ENCODE measurements at regions not wholly inside any gene's neighbourhood (a gene's known extent, or its start where the extent isn't known, plus 50 kb on each side); places are given as distances from the start of the nearest gene placed in this dataset.

DNA sequence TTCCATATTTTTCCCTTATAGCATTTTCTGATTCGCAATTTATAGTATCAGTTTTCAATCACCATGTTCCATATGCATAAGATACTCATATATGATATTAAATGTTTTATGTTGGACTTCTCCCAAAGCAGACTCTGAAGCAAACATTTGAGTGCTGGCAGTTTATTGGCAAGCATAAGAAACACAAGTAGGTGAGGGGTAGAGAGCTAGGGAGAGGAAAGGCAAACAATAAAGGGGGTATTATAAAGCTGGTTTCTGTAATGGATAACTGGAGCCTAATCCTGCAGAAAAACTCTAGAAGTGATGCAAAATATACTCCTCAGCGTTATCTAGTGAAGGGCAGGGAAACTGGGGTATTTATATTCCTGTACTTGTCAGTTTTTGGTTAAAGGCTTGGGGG is 491.5 kb upstream of the TGFBR2 start:
- no peak for DNase-seq (ENCODE audit: low read depth)

DNA sequence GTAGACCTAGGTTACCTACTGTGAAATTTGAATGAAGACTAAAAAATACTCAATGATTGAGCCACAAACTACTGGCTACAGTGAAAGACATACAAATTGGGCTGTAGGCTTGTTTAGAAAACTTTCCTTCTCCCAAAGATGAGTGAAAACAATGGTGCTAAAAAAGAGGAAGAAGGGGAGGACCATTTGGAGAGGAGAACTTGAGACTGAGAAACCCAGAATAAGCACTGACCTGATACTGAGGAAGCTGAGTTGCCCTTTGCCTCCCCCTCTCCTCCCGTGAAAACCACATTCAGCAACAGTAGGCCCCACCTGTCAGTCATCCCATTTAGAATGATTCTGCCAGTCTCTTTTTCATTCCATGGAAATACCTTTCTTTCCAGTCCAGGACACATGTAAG is 484.0 kb upstream of the TGFBR2 start:
- DNase-seq (ENCODE audit: low read depth) = no peak

DNA sequence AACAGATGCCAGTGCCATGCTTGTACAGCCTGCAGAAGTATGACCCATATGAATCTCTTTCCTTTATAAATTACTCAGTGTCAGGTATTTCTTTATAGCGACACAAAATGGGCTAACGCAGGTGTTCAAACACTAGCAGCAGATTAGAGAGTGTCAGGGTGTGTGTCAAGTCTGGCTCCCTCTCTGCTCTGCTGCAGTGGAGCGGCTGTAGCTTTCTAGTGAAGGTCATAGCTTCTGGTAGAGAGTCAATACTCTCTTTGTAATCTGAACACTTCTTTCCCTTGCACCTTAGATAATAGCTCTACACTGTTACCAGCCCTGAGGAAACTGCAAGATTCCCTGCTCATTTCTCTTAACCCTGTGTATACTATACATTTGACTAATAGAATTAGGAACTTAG is 483.2 kb upstream of the TGFBR2 start:
- DNase-seq (ENCODE audit: low read depth) = no peak

DNA sequence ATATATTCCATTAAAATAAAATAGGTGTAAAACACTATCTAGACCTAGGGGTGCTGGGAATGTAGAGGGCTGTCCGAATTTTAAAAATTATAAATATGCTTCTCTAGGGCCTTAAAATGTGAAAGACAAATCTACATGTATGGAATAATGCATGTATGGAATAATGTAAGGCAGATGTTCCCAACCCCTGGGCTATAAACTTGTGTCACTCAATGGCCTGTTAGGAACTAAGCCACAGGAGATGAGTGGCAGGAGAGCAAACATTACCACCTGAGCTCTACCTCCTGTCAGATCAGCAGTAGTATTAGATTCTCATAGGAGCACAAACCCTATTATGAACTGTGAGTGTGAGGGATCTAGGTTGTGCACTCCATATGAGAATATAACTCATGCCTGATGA is 482.6 kb upstream of the TGFBR2 start:
- no peak for DNase-seq (ENCODE audit: low read depth)

DNA sequence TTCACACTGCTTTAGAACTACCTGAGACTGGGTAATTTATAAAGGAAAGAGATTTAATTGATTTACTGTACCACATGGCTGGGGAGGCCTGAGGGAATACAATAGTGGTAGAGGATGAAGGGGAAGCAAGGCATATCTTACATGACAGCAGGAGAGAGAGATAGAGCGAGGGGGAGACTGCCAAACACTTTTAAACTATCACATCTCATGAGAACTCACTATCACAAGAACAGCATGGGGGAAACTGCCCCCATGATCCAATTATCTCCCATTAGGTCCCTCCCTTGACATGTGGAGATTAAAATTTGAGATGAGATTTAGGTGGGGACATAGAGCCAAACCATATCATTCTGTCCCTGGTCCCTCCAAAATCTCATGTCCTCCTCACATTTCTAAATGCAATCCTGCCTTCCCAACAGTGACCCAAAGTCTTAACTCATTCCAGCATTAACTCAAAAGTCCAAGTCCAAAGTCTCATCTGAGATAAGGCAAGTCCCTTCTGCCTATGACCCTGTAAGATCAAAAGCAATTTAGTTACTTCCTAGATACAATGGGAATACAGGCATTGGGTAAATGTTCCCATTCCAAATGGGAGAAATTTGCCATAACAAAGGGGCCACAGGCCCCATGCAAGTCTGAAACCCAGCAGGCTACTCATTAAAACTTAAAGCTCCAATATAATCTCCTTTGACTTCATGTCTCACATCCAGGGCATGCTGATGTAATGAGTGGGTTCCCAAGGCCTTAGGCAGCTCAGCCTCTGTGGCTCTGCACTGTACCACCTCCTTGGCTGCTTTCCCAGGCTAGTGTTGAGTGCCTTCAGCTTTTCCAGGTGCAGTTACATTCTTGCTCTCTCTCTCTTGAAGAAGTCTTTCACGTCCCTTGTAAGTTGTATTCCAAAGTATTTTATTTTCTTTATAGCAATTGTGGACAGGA is 481.7 kb upstream of the TGFBR2 start:
- DNase-seq (ENCODE audit: low read depth) = peak; percentile 44

DNA sequence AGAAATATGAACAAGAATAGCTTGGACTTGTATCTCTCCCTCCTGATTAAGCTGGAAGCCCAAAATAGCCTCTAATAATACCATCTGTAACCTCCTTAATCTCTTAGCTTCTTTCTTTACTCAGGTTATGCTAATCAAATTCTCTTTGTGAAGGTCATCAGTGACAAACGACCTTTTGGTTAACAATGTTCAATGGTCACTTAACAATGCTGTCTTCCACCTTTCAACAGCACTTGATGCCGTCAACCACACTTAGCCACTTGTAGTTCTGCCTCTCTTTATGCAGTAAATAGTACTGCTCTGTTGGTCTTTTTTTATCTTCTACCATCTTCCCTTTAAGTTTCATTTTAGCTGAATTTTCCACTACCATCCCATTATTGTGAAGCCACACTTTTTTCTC is 476.6 kb upstream of the TGFBR2 start:
- DNase-seq (ENCODE audit: low read depth) = no peak

DNA sequence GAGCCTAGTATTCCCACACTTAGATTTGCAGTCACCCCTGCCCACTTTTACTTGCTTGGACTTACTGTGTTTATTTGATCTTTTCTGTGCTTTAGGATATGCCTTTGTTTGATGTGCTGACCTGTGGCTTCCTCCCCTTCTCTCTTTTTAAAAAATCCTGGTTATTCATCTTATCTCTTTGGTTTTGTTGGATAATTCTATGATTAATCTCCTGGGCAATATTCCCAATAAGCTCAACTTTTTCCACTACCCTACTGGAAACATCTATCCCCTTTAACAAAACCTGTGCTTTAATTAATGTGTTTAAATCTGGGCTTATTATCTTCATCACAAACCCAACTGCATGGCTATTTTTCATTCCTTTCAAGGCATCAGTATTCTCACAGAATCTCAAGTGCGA is 476.0 kb upstream of the TGFBR2 start:
- DNase-seq (ENCODE audit: low read depth) = no peak

DNA sequence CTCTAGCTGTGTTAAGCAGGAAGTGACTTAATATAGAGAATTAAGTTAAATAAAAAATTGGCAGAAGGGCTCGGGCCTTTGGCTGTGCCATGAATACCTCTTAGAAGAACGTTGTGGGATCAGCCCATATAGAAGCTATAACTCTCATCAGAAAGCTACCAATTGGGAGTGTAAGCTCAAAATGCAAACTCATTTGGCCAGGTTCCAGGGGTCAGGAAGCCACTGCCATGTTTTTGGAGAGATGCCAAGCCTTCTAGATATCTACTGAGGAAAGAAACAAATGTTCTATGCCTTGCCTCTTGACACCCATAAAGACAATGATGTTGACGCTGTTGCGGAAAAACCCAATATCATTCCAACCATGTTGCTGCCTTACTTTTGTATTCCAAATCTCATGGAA is 475.2 kb upstream of the TGFBR2 start:
- DNase-seq (ENCODE audit: low read depth) = no peak

DNA sequence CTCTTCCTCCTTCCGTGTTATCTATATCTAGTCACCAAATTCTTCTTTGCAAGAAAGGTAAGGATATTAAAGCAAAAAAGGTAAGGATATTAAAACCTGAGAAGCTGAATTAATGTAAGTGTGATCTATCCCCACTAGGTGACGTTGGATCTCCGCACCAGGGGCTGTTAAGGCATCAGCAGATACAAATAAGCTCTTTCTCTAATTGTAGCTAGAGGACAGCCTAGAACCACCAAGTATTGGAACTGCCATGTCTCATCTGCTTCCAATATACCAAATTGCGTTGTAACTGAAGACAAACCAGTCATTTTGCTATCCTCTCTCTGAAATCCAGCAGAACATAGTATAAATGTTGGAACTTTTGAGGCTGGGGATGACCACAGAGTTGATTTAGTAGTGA is 471.2 kb upstream of the TGFBR2 start:
- peak; percentile 11 for DNase-seq (ENCODE audit: low read depth)

DNA sequence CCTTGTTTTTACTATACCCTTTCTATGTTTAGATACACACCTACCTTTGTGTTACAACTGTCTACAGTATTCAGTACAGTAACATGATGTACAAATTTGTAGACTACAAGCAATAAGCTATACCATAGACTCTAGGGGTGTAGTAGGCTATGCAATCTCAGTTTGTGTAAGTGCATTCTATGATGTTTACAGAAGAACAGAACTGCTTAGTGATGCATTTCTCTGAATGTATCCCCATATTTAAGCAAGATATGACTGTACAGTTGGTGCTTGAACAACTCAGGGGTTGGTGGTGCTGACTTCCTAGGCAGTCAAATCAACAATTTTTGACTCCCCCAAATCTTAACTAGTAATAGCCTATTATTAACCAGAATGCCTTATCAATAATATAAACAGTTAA is 467.1 kb upstream of the TGFBR2 start:
- no peak for DNase-seq (ENCODE audit: low read depth)

DNA sequence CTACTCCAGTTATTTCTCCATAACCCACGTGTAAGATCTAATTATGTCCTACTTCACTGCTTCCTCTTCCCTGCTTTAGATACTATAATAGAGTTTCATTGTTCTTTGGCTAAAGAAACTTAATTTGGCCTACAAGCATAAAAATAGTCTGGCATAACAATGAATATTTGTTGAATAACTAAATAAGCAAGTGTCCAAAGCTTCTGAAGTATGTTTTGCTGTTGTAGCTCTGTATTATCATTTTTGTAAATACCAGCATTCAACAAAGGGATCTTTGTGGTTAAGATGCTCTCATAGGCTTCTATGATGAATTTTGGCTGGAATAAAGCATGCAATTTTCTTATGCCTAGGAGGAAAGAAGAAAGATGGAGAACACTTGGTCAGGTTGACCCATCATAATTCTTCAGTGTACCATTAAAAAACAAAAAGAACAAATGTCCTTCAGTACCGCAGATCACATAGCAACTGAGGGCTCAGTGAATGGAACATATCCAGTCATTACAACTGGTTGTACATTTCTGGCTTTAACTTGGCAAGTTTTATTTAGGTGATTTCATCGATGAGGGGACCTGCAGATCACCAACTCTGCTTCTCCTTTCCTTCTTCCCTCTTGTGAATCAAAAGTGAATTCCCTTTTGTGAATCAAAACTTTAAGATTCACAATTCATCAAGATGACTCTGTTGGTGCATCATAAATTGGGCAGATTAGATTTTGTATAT is 465.9 kb upstream of the TGFBR2 start:
- no peak for DNase-seq (ENCODE audit: low read depth)

DNA sequence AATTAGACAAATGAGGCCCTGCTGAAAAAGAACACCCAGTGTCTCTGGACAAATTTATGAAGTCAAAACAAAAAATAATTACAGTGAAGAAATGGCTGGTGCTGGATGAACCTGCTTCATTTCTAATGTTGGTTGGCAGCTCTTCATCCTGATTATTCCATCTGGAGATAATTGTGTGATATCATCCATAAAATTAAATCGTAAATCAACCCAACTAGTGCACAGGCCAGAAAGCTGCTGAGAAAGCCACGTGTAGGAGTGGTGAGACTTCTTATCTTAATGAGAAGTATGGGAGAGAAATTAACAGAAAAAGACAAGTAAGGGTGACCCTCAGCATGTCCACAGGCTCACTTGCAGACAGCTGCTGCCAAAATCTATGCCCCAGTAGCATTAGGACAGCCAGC is 465.2 kb upstream of the TGFBR2 start:
- DNase-seq (ENCODE audit: low read depth) = no peak

DNA sequence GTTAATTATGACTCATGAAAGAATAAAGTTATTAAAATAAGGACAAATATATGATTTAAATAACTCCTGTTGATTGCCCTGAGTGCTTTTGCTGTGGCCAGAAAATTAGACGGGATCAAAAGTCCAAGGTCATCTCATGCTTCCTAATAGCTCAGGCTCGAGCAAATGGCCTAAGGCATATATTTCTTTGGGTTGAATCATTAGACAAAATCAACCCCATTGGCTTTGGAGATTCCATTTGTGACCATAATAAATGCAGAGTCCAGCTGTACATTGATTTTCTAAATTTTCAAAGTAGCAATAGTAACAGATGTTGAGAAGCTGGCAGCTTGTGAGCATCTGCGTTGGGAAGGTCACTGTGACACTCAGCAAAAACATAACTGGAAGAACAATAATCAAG is 464.5 kb upstream of the TGFBR2 start:
- no peak for DNase-seq (ENCODE audit: low read depth)

DNA sequence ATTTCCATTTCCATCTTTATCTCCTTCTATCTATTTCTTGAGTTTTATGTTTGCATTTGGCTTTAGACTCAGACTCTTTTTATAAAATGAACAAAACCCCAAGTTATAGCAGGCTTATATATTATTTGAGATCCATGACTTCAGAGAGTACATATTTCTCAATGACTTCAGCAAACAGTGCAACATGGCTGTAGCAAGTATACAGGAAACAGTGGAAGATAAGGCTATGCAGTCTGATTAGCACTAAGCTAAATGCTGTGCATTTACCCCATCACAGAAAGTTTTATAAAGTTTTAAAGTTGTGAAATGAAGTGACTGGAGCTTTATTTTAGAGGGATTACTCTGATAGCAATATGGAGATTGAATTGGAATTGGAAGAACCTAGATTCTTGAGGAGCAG is 463.5 kb upstream of the TGFBR2 start:
- no peak for DNase-seq (ENCODE audit: low read depth)

DNA sequence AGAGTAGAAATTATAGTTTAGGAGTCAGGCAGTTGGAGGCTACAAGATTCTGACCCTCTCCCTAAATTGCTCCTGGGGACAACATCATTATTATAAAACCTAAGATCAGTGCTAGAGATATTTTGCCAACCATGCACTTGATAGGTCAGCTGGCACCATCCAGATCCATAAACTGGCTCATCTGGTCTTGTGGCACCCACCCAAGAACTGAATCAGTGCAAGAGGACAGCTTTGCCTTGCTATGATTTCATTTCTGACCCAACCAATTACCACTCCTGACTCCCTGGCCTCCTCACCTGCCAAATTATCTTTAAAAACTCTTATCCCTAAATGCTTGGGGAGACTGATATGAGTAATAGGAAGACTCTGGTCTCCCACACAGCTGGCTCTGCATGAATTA is 461.1 kb upstream of the TGFBR2 start:
- no peak for DNase-seq (ENCODE audit: low read depth)

DNA sequence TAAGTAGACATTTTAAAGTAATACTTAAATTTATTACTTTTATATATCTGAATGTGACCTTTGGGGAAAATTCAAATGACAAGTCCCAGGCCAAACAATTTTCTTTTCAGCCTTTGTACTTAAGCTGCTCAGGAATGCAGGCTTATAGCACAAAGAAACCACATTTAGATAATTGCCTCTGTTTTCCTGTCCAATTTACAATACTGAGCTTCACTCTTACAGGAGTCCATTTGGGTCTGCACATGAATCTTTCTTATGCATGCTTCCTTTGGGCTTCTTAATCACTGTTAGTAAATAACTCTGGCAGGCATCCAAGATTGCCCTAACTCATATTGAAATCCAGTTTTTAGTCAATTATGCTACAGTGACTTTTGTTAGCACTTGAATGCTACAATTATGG is 459.4 kb upstream of the TGFBR2 start:
- no peak for DNase-seq (ENCODE audit: low read depth)

DNA sequence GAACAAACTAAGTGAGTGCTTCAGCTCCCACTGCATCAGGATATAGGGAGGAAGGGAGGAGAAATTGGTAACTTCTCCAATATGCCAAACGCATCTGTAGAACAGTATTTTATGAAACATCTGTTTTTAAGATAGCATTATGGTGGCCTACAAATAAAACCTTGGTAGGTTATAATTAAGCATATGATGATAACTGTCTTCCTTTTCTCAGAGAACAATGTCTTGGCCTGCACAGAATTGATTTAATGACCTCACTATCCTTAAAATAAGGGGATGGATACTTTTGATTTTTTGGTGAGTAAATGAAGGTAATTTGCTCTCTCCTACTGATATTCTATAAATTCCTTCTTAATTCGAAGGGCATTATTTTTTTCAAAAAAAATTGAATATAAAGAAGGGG is 451.5 kb upstream of the TGFBR2 start:
- no peak for DNase-seq (ENCODE audit: low read depth)

DNA sequence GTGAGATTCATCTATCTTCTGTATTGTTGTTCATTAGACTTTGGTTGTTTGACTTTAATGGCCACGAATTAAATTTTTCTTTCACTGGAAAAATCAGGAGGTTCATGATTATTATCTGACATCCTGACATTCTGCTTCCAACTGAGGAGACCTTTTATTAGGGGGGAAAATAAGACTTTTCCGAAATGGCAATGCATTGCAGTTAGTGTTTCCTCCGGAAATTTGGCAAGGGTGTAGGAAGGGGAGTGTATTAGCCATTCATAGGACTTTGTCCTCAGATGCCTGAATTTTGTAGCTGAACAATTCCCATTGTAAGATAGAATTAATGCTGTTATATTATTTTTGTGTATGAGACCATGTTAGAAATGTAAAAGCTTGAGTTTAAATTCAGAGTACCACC is 450.6 kb upstream of the TGFBR2 start:
- DNase-seq (ENCODE audit: low read depth) = no peak

DNA sequence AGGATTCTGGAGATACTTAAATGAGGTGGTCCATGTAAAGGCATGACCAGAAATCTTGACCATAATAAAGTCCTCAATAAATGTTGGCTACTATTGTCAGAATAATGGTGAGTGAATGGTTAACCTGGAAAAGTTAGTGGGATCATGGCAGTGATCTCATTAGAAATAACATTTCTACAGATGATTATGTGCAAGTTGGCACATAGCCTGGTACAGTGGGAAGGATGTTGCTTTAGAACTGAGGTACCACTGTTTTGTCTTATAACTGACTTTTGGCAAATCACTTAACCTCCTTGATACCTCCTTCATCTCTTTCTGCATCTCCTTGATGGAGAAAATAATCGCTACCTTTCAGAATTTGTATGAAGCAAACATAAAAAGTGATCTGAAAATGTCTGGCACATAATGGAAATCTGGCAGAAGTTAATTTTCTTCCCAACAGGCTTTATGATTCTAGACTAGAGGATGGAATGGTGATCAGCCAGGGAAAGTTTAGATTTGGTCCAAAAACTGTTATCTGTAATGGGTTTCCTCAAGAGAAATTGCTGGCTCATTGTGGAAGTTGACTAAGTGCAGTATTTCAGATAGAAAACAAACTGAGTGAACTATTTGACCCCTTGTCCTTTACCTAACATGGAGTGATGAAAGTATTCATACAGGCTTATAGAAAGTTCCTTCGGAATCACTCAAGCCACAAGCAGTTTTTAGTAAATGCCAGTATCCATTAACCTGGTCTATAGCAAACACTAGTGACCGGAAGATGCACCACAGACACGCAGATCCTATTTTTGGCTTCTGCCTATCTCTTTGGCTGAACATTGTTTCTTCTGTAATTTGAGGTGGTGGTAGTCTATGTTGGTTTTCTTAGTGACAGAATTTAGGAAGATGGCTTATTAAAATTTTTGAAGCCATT is 449.6 kb upstream of the TGFBR2 start:
- DNase-seq (ENCODE audit: low read depth) = no peak

DNA sequence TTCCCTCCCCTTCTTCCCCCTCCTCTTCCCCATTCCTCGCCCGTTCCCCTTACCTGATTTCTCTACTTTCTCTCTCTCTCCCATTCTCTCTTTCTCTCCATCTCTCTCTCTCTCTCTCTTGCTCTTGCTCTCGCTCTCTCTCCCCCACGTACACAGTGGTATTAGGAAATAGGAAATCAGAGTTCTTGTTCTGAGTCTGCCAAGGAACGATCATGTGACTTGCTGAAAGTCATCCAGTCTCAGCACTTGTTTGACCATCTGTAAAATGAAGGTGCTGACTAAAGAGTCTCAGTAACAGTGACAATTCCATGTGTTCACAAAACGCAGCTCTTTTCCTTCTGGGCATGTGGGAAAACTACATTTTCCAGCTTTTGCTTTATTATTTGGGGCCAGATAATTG is 445.0 kb upstream of the TGFBR2 start:
- DNase-seq (ENCODE audit: low read depth) = no peak

DNA sequence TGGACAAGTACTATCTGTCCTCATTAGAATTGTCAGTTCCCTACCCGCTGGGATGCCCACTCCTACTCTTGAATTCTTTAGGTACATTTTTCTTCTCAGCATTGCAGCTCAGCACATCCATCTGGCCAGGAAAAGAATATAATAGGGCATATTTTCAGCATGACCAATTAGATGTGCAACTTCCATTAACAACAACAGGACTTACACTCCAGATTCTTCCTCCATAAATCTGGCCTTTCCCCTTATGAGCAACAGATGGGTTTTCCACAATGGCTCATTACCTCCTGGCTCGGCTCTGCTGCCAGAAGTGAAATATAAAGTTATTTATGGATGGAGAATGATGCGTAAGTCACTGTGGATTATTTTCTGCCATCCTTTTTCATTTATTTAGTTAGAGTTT is 443.8 kb upstream of the TGFBR2 start:
- DNase-seq (ENCODE audit: low read depth) = peak; percentile 26

DNA sequence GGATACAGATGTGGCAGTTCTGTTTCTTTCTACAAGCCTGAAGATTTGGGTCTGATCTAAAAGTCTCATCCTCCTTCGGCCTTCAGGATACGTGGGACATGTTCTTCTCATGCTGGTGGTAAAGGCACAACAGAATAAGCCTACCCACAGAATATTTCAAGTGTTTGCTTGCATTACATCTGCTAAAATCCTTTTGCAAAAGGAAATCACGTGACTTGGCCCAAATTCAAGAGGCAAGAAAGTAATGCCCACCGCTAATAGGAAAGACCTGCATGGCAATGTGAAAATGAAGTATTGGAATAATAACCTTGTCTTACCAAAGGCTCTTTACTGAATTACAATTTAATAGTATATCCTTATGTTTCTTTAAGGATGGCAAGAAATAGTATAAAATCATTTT is 439.9 kb upstream of the TGFBR2 start:
- DNase-seq (ENCODE audit: low read depth) = no peak
